ENCODE measurements at regions not wholly inside any gene's neighbourhood (a gene's known extent, or its start where the extent isn't known, plus 50 kb on each side); places are given as distances from the start of the nearest gene placed in this dataset.

GRCh38 chr7:155178096-155178495 lies 108.0 kb downstream of the HTR5A start:
- ChIA-PET POLR2A (ENCODE audit: partially characterized antibody) (no interaction called here), CTCF (ENCODE audit: partially characterized antibody) (no interaction called here)
- H3K4me1 Mint-ChIP-seq: no peaks in the 10 kb centered on the region

GRCh38 chr7:155181768-155182167 lies 111.6 kb downstream of the HTR5A start:
- ChIA-PET POLR2A (ENCODE audit: partially characterized antibody) (no interaction called here), CTCF (ENCODE audit: partially characterized antibody) (interaction anchor here (1.0 kb wide), 1 partner anchor 163 kb away, joined by 3 read pairs; no protein-coding TSS in a partner anchor)
- intact Hi-C loops (cut with micrococcal nuclease): no loop called here
- Histone ChIP-seq H3K36me3 (ENCODE audit: insufficient read depth, low read length) (no peaks in the 10 kb centered on the region), H3K27me3 (ENCODE audit: insufficient read depth, low read length) (no peaks in the 10 kb centered on the region), H3K4me3 (ENCODE audit: low read length in 2 of 2) (no peak overlapping the region), H3K9me3 (ENCODE audit: control insufficient read depth in 1 of 2, low read length in 2 of 2) (peaks cover 0 to 12% of the 10 kb centered on the region in 2 donors), H3K27ac (ENCODE audit: low read depth, low read length) (no peak overlapping the region), H3K4me1 (ENCODE audit: insufficient read depth, low read length) (no peaks in the 10 kb centered on the region)
- no peak for DNase-seq
- peaks cover 0 to 32% (median 22%) of the 10 kb centered on the region in 8 donors for H3K9me3 Mint-ChIP-seq
- no peaks in the 10 kb centered on the region for H3K4me1 Mint-ChIP-seq
- no peak overlapping the region for H3K27ac Mint-ChIP-seq
- peaks cover 3 to 4% of the 10 kb centered on the region in 2 donors for H3K36me3 Mint-ChIP-seq
- no peak overlapping the region for H3K4me3 Mint-ChIP-seq
- H3K27me3 Mint-ChIP-seq: peaks cover 2 to 4% of the 10 kb centered on the region in 2 donors

More at GRCh38 chr7:155178096-155178495, 108.0 kb downstream of the HTR5A start:
- Histone ChIP-seq H3K4me3 (ENCODE audit: low read length in 2 of 2) (no peak overlapping the region), H3K4me1 (ENCODE audit: insufficient read depth, low read length) (no peaks in the 10 kb centered on the region), H3K27ac (ENCODE audit: low read depth, low read length) (no peak overlapping the region), H3K27me3 (ENCODE audit: insufficient read depth, low read length) (no peaks in the 10 kb centered on the region), H3K36me3 (ENCODE audit: insufficient read depth, low read length) (no peaks in the 10 kb centered on the region), H3K9me3 (ENCODE audit: control insufficient read depth in 1 of 2, low read length in 2 of 2) (no peaks in the 10 kb centered on the region)
- no peak for DNase-seq
- H3K27ac Mint-ChIP-seq: no peak overlapping the region
- intact Hi-C loops (cut with micrococcal nuclease): no loop called here
- H3K9me3 Mint-ChIP-seq: peaks cover 0 to 5% (median 0%) of the 10 kb centered on the region in 8 donors
- no peaks in the 10 kb centered on the region for H3K36me3 Mint-ChIP-seq
- H3K4me3 Mint-ChIP-seq: no peak overlapping the region
- peaks cover 3 to 12% of the 10 kb centered on the region in 2 donors for H3K27me3 Mint-ChIP-seq

GRCh38 chr7:155182406-155182970 lies 112.4 kb downstream of the HTR5A start:
- Mint-ChIP-seq H3K27me3 (peaks cover 2 to 4% of the 10 kb centered on the region in 2 donors), H3K36me3 (peaks cover 3 to 4% of the 10 kb centered on the region in 2 donors), H3K9me3 (peaks cover 0 to 32% (median 23%) of the 10 kb centered on the region in 8 donors), H3K4me3 (no peak overlapping the region), H3K27ac (no peak overlapping the region), H3K4me1 (no peaks in the 10 kb centered on the region)
- no peak overlapping the region for H3K27ac ChIP-seq (ENCODE audit: low read depth, low read length)
- intact Hi-C loops (cut with micrococcal nuclease): no loop called here
- no peaks in the 10 kb centered on the region for H3K36me3 ChIP-seq (ENCODE audit: insufficient read depth, low read length)
- H3K27me3 ChIP-seq (ENCODE audit: insufficient read depth, low read length): no peaks in the 10 kb centered on the region
- no peak overlapping the region for H3K4me3 ChIP-seq (ENCODE audit: low read length in 2 of 2)
- DNase-seq: no peak
- CTCF ChIA-PET (ENCODE audit: partially characterized antibody): interaction anchor here (1.0 kb wide), 1 partner anchor 162 kb away, joined by 3 read pairs; no protein-coding TSS in a partner anchor
- POLR2A ChIA-PET (ENCODE audit: partially characterized antibody): no interaction called here
- no peaks in the 10 kb centered on the region for H3K4me1 ChIP-seq (ENCODE audit: insufficient read depth, low read length)
- H3K9me3 ChIP-seq (ENCODE audit: control insufficient read depth in 1 of 2, low read length in 2 of 2): peaks cover 0 to 12% of the 10 kb centered on the region in 2 donors

- Mint-ChIP-seq H3K9me3 (peaks cover 0 to 32% (median 23%) of the 10 kb centered on the region in 8 donors), H3K27me3 (peaks cover 2 to 8% of the 10 kb centered on the region in 2 donors), H3K4me3 (no peak overlapping the region), H3K27ac (no peak overlapping the region), H3K36me3 (peaks cover 3 to 4% of the 10 kb centered on the region in 2 donors), H3K4me1 (peaks cover 0 to 4% (median 0%) of the 10 kb centered on the region in 4 donors)
- H3K27ac ChIP-seq (ENCODE audit: low read depth, low read length): no peak overlapping the region
- intact Hi-C loops (cut with micrococcal nuclease): no loop called here
- no peak overlapping the region for H3K4me3 ChIP-seq (ENCODE audit: low read length in 2 of 2)
- H3K36me3 ChIP-seq (ENCODE audit: insufficient read depth, low read length): no peaks in the 10 kb centered on the region
- no peaks in the 10 kb centered on the region for H3K4me1 ChIP-seq (ENCODE audit: insufficient read depth, low read length)
- peaks cover 0 to 12% of the 10 kb centered on the region in 2 donors for H3K9me3 ChIP-seq (ENCODE audit: control insufficient read depth in 1 of 2, low read length in 2 of 2)
- no peak for DNase-seq
- CTCF ChIA-PET (ENCODE audit: partially characterized antibody): interaction anchor here (1.0 to 1.2 kb wide), 2 partner anchors 161 to 256 kb away, joined by 3 to 4 read pairs; no protein-coding TSS in a partner anchor
- POLR2A ChIA-PET (ENCODE audit: partially characterized antibody): no interaction called here
- H3K27me3 ChIP-seq (ENCODE audit: insufficient read depth, low read length): no peaks in the 10 kb centered on the region
Observed at GRCh38 chr7:155183655-155184054, 113.5 kb downstream of the HTR5A start.

GRCh38 chr7:155184923-155185322 lies 112.8 kb upstream of the INSIG1 start:
- H3K9me3 ChIP-seq (ENCODE audit: control insufficient read depth in 1 of 2, low read length in 2 of 2): peaks cover 0 to 12% of the 10 kb centered on the region in 2 donors
- H3K36me3 Mint-ChIP-seq: peaks cover 3 to 4% of the 10 kb centered on the region in 2 donors
- H3K4me3 ChIP-seq (ENCODE audit: low read length in 2 of 2): no peak overlapping the region
- H3K36me3 ChIP-seq (ENCODE audit: insufficient read depth, low read length): no peaks in the 10 kb centered on the region
- peaks cover 0 to 32% (median 23%) of the 10 kb centered on the region in 8 donors for H3K9me3 Mint-ChIP-seq
- no peak overlapping the region for H3K27ac Mint-ChIP-seq
- POLR2A ChIA-PET (ENCODE audit: partially characterized antibody): no interaction called here
- H3K27ac ChIP-seq (ENCODE audit: low read depth, low read length): no peak overlapping the region
- H3K4me1 Mint-ChIP-seq: peaks cover 0 to 6% (median 0%) of the 10 kb centered on the region in 4 donors
- DNase-seq: no peak
- CTCF ChIA-PET (ENCODE audit: partially characterized antibody): interaction anchor here (1.0 to 1.6 kb wide), 2 partner anchors 160 to 257 kb away, joined by 5 to 7 read pairs; no protein-coding TSS in a partner anchor
- H3K27me3 Mint-ChIP-seq: peaks cover 2 to 12% of the 10 kb centered on the region in 2 donors
- no peaks in the 10 kb centered on the region for H3K4me1 ChIP-seq (ENCODE audit: insufficient read depth, low read length)
- intact Hi-C loops (cut with micrococcal nuclease): no loop called here
- H3K4me3 Mint-ChIP-seq: no peak overlapping the region
- no peaks in the 10 kb centered on the region for H3K27me3 ChIP-seq (ENCODE audit: insufficient read depth, low read length)

- peaks cover 3 to 4% of the 10 kb centered on the region in 2 donors for H3K36me3 Mint-ChIP-seq
- Histone ChIP-seq H3K36me3 (ENCODE audit: insufficient read depth, low read length) (no peaks in the 10 kb centered on the region), H3K27ac (ENCODE audit: low read depth, low read length) (no peak overlapping the region), H3K4me1 (ENCODE audit: insufficient read depth, low read length) (no peaks in the 10 kb centered on the region), H3K27me3 (ENCODE audit: insufficient read depth, low read length) (no peaks in the 10 kb centered on the region), H3K4me3 (ENCODE audit: low read length in 2 of 2) (no peak overlapping the region), H3K9me3 (ENCODE audit: control insufficient read depth in 1 of 2, low read length in 2 of 2) (peaks cover 0 to 12% of the 10 kb centered on the region in 2 donors)
- H3K27ac Mint-ChIP-seq: no peak overlapping the region
- DNase-seq: no peak
- H3K9me3 Mint-ChIP-seq: peaks cover 0 to 32% (median 23%) of the 10 kb centered on the region in 8 donors
- ChIA-PET CTCF (ENCODE audit: partially characterized antibody) (interaction anchor here (1.9 kb wide), 1 partner anchor 157 kb away, joined by 14 read pairs; no protein-coding TSS in a partner anchor), POLR2A (ENCODE audit: partially characterized antibody) (no interaction called here)
- no peak overlapping the region for H3K4me3 Mint-ChIP-seq
- H3K4me1 Mint-ChIP-seq: peaks cover 1 to 7% (median 4%) of the 10 kb centered on the region in 4 donors
- H3K27me3 Mint-ChIP-seq: peaks cover 3 to 21% of the 10 kb centered on the region in 2 donors
- intact Hi-C loops (cut with micrococcal nuclease): no loop called here
Observed at GRCh38 chr7:155187061-155187785, 110.5 kb upstream of the INSIG1 start.

GRCh38 chr7:155188357-155188756 lies 109.3 kb upstream of the INSIG1 start:
- H3K27ac Mint-ChIP-seq: no peak overlapping the region
- H3K27me3 Mint-ChIP-seq: peaks cover 3 to 18% of the 10 kb centered on the region in 2 donors
- no peaks in the 10 kb centered on the region for H3K36me3 ChIP-seq (ENCODE audit: insufficient read depth, low read length)
- peaks cover 0 to 32% (median 23%) of the 10 kb centered on the region in 8 donors for H3K9me3 Mint-ChIP-seq
- no peak overlapping the region for H3K27ac ChIP-seq (ENCODE audit: low read depth, low read length)
- no peak for DNase-seq
- peaks cover 0 to 12% of the 10 kb centered on the region in 2 donors for H3K9me3 ChIP-seq (ENCODE audit: control insufficient read depth in 1 of 2, low read length in 2 of 2)
- no peak overlapping the region for H3K4me3 Mint-ChIP-seq
- H3K4me3 ChIP-seq (ENCODE audit: low read length in 2 of 2): no peak overlapping the region
- CTCF ChIA-PET (ENCODE audit: partially characterized antibody): interaction anchor here (1.9 to 6.9 kb wide), 3 partner anchors 155 to 260 kb away, joined by 14 to 116 read pairs (median 21); no protein-coding TSS in a partner anchor
- H3K4me1 Mint-ChIP-seq: peaks cover 1 to 7% (median 4%) of the 10 kb centered on the region in 4 donors
- POLR2A ChIA-PET (ENCODE audit: partially characterized antibody): no interaction called here
- intact Hi-C loops (cut with micrococcal nuclease): no loop called here
- H3K36me3 Mint-ChIP-seq: peaks cover 3 to 4% of the 10 kb centered on the region in 2 donors
- no peaks in the 10 kb centered on the region for H3K4me1 ChIP-seq (ENCODE audit: insufficient read depth, low read length)
- H3K27me3 ChIP-seq (ENCODE audit: insufficient read depth, low read length): no peaks in the 10 kb centered on the region

Measured in CD4-positive, alpha-beta memory T cell (primary cell).